Inflammatory macrophage (primary cell): ENCODE measurements at regions not wholly inside any gene's neighbourhood (a gene's known extent, or its start where the extent isn't known, plus 50 kb on each side); places are given as distances from the start of the nearest gene placed in this dataset.
"Not testable (repeated sequence)": the region's sequence is repeated elsewhere in the genome, so short reads cannot be mapped to it uniquely, and the experiment has no call there.

ENCODE experiments used
- DNase-seq, 2 donors: peaks; one replicate each; pipeline ENCODE4 v3.0.0-alpha.2; 2020 to 2022

DNA sequence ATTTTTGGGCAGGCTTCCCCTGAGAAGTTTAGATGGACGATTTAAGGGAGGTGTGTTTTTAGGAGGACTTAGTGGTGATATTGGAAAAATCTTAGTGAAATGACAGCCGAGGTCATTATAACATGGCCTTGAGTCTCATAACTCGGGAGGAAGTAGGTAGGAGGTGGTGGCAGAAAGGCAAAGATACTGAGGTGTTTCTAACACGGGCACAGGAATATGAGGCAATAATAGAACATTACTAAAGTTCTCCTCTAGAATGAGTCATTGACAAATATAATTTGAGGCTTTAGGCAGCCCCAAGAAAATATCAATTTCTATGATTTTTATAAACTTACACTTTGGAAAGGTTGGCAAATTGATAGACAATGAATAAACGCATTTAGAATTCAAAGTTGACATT, 146.1 kb upstream of the ZEB2 start:
- DNase-seq, result peak; percentile 66 to 77

DNA sequence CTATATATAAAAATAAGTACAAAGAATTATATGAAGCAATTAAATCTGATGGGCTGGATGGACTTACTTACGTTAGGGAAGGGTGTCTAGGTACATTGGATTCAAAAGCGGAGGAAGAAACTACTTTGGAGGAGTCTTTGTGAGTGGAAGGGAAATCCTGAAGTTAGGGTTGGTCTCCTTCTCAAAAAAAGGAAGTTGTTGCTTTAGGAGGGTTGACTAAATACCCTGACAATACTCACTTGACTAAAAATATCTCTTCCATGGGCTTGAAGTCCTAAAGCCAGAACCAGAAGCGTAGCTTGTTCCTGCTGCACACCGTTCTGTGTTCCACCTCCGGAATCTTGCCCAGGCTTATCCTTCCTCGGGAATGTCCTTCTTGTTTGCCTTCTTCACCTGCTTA, 143.3 kb upstream of the ZEB2 start:
- peak; percentile 76 to 81 for DNase-seq

DNA sequence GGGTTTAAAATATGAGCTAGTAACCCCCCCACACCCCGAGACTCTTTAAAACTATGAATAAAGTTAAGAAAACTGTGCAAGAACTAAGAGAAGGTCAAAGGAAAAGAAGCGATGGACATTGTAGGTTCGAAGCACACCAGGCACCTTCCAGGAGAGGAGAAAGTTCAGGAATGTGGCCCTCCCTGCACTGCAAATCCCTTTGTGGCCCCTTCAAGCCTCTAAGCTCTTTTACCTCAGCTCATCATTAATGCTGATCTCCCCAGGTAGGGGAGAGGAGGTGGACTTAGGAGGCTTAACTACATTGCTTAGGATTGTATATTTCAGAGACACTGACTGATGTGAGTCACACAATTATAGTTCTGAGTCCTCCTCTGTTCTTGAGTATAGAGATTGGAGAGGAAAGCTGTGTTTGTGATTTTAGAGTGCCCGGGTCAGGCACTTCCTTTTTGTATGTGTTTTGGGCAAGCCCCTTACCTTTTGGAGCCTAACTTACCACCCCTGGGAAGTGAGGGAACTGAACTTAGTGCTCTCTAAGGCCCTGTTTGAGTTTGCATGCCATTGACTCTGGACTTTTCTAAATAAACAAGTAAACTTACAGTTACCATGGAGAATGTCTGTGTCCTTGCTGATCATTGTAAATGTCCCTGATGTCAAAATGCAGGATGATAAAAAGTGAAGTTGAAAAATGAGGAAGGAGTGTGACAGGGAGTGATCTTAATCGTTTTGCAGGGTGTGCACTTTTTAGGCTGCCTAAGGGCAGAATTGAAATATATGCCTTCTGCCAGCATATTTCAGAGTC, 140.8 kb upstream of the ZEB2 start:
- DNase-seq, result peak; percentile 87 to 95

DNA sequence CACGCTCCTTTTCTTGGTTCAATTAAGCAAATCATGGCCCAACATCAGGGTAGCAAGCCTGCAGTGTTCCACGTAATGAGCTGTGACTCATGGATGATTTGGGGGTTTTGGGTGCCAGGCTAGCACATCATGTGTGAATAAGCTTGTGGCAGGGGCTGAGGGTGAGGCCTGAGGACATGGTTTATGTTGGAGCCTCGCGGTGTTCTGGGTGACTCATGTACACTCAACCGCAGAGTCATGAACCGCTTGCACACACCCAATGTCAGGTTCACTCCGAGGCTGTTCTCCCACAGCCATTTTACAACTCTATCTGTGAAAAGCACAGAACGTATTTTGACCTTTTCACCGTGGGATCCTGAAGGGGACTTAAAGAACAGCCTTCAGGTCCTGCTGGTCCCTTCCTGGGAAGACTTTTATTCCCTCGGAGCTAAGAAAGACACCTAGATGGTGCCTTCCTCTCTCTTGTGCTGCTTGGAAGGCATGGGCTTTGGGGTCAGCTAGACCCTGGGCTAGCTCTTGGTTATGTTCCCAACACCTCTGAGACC, 139.9 kb upstream of the ZEB2 start:
- peak; percentile 97 for DNase-seq

DNA sequence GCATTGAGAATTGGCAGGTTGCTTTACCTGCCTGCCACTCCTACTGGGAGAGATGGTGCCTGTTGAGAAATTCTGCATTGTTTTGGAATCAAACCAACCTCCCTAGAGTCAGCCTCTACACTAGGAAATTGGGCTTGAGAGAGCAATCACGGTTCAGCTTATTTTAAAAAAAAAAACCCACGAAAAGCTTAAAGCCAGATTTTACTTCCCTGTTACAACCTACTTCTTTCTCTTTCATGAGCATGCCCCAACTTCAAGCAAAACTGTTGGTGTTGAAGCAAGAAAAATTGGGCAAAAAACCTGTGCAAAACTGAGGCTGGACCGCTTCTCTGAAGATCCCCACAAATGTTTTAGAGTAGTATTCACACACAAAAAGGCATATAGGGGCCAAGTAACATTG, 134.6 kb upstream of the ZEB2 start:
- DNase-seq, result peak; percentile 25 to 30

DNA sequence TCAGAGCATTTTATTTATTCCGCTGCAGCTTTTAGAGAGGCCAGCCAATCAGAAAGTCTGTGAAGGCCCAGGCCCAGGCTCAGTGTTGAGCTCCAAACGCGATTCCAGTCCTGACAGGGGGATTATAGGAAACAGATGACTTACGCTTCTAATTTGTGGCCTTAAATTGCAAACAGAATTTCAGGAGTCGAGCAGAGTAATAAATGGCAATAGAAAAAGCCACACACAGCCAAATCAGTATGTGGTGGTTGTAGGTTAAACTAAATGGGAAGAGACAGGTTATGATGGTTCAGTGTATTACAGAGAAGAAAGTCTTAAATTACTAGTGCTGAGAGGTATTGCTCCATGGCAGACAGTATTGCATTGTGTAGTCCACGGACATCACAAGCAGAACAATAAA, 131.0 kb upstream of the ZEB2 start:
- no peak for DNase-seq

DNA sequence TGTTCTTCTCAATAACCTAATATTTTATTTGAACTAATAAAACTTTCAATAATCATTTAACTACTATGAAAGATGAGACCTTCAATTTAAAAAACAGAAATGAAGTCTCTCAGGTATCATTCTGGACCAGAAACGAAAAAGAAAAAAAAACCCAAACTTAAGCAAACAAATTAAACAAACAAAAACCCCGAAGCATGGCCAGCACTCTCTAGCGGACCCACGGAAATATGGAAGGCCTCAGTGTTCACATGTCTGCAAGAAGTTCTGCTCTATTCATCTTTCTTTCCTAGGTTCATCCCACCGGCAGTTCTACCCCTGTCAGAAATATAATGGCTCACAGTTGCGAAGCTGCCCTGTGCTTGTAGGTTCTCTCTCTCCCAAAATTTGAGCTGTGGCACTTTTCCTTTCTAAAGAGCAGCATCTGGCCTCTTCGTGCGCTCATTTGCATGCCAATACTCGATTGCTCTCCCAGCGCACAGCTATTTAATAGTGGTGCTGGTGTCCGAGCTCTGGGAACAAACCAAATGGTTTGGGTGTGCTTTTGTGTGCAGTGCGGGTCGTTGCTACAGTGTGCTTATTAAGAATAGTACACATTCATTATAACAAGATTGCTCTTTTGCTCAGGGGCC, 129.0 kb upstream of the ZEB2 start:
- DNase-seq, result no peak

DNA sequence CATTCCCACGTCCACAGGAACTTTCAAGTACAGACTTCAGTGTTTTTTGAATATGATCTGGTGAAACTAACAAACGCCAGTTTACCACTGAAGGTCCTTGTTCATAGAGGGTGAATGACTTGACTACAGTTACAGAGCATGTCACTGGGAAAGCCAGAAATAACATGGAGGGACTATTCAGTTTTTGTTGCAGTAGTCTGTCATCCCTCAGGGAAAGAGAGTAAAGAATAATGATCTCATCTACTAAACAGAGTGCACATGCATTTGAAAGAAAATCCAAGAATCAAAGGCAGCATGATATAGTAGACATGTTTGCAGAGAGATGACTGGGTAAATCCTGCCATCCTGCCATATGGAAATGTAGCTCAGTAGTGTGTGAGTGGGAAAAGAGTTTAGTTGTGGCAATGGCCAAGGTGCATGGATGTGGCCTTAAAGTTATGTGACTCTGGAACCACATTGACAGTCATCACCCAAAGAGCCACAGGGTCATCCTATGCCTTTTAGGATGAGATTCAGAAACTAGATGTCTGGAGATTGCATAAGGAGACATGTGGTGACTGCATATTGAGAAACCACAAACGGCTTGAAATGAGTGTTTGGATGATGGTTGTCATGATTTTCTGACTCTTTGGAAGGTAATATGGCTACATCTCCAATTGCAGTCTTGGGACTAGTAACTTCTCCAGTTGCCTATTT, 125.3 kb upstream of the ZEB2 start:
- DNase-seq, result peak; percentile 73 to 86

DNA sequence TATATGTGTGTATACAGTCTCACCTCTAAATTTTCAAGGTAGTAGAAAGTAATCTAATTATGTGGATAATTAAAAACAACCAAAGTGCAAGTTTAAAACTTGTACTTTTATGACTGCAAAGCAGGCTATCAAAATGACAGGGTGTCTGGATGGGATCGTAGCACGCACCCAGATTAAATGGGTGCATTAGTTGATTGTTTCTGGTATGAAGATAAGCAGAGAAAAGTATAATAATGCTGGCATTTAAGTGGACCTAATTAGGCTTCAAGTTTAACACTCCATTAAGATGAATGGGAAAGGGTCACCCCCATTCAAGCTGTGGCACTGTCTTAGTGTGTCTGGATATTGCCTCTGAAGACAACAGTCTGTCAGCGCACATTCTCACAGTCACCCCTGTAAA, 124.6 kb upstream of the ZEB2 start:
- DNase-seq, result no peak

DNA sequence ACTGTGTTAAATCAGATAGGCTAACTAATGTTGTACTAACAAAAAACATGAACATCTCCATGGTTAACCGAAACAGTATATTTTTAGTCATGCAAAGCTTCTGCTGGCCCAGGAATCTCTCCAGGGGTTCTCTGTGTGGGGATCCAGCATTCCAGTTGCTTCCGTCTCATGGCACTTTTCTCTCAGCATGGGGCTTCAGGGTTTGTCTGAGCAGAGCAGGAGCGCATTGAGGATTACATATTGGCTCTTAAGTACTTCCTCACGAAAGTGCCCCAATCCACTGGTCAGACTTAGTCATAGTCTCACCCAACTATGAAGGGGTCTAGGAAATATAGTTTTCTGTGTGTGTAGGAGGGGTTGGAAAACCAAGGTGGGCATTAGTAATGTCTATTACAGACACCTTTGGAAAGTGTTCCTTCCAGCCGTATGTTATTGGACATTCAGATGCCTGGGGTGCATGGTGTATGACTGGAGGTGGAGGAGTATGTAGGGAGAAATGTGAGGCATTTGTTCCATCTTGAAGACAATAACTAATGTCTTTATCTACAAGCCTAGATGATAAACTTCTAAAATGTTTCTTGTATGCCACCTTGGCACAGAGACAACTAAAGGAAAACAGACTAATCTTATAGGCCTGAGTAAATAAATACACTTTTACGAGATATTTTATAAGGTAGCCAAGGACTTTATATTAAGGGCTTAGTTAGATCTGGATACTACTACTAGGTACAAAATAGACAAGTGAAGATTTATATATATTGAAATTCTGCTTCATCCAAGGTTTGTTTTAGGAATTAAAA, 123.8 kb upstream of the ZEB2 start:
- DNase-seq, result no peak

DNA sequence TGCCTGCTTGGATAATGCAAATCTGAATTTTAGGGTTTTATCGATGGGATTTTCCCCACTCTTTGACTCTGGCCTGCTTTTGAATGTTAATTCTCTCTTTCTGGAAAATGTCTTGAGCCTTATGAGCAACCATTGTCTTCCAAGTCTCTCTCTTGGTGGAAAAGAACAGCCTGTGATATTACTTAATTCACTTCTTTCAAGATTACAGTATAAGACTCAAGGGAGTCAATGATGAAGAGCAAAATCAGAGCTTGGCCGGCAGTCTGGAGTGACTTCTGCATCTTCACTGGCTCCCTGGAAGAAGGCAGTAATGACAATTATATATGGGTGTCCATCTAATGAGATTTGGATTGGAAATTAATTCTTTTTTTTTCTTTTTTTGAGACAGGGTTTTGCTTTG, 122.9 kb upstream of the ZEB2 start:
- DNase-seq, result no peak

DNA sequence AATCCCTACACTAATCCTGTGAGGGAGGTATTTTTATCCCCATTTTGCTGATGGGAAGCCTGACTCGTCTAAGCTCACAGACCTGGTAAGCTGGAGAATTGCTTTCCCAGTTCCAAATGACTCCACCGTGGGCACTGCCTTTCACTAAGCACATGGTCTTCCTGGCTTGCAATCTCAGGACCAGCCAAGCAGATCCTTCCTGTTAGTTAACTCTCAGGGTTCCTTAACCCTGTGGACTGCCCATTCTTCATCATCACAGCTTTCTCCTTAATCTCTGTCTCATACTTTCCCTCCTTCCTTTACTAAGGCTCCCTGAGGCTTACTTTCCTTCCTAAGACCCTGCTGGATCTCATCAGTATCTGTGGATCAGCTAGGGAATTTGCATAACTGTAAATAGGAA, 122.2 kb upstream of the ZEB2 start:
- DNase-seq, result no peak

DNA sequence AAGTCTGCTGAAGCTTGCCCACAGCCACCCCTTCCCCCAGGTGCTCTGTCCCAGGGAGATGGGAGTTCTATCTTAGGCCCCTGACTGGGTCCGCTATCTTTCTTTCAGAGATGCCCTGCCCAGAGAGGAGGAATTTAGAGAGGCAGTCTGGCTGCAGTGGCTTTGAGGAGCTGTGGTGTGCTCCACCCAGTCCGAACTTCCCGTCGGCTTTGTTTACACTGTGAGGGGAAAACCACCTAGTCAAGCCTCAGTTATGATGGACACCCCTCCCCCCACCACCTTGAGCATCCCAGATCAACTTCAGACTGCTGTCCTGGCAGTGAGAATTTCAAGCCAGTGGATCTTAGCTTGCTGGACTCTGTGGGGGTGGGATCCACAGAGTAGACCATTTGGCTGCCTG, 118.3 kb upstream of the ZEB2 start:
- DNase-seq, result not testable (repeated sequence)

DNA sequence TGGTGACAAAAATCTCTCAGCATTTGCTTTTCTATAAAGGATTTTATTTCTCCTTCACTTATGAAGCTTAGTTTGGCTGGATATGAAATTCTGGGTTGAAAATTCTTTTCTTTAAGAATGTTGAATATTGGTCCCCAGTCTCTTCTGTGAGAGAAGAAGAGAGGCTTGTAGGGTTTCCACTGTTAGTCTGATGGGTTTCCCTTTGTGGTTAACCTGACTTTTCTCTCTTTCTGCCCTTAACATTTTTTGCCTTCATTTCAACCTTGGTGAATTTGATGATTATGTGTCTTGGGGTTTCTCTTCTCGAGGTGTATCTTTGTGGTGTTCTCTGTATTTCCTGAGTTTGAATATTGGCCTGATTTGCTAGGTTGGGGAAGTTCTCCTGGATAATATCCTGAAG, 116.9 kb upstream of the ZEB2 start:
- DNase-seq, result not testable (repeated sequence)

DNA sequence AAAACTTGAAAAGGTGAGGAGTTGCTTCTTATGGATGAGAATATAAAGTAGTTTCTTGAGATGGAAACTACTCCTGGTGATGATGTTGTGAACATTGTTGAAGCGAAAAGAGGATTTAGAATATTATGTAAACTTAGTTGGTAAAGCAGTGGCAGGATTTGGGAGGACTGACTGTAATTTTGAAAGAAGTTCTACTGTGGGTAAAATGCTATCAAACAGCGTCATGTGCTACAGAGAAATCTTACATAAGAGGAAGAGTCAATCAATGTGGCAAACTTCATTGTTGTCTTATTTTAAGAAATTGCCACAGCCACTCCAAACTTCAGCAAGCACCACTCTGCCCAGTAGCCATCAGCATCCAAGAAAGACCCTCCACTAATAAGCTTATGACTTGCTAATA, 112.9 kb upstream of the ZEB2 start:
- DNase-seq, result peak; percentile 47 to 80

DNA sequence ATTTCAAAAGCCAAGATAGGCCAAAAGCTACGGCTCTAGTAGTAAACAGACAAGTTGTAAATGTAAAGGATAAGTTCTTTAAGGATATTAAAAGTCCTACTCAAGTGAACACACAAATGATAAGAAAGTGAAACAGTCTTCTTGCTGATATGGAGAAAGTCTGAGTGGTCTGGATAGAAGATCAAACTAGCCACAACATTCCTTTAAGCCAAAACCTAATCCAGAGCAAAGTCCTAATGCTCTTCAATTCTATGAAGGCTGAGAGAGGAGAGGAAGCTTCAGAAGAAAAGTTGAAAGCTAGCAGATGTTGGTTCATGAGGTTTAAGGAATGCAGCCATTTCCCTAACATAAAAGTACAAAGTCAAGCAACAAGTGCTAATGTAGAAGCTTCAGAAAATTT, 111.7 kb upstream of the ZEB2 start:
- no peak for DNase-seq

DNA sequence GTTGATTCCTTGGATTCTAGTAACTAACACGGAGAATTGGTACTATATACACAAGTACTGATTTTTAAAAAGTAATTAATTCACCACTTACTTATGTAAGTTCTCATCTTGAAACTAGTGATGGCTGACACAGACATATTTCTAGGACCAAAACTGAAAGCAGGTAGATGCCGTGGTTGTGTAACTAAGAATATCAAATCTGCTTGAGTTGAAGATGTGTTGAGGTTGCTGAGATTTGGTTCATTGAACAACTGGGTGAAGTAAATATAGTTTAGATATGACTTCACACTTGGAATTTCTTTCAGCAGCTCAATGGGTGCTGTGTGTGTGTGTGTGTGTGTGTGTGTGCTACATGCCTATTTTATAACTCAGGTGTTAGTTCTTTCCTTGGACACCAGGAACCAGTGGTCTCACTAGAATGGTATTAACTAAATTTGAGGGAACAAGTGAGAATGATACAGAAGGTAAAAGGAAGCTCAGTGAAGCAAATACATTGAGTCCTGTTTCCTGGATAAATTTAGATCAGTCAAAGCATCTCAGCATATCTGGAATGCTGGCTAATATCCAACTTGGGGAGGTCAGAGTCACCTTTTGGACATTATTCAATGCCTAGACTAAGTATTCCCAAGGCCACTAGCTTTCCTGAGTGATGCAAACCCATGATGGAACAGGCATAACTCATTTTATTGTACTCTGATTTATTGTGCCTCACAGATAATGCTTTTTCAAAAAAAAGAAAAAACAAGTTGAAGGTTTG, 110.7 kb upstream of the ZEB2 start:
- DNase-seq, result no peak

DNA sequence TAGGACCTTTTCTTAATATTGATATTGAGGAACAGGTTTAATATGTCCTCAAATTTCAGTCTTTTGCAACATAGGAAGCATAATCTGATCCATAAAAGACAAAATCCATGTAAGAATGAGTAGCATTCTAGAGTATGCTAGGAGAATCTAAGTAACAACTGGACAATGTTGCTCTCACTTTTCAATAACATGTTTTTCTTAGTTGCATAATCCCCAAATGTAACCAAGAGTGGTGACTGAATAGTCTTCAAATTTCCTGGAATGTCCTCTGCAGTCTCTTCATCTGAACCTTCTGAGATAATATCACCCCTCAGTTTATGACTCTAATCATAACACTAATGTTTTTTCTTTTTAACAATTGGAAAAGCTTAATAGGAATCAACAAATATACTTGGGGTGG, 110.0 kb upstream of the ZEB2 start:
- no peak for DNase-seq

DNA sequence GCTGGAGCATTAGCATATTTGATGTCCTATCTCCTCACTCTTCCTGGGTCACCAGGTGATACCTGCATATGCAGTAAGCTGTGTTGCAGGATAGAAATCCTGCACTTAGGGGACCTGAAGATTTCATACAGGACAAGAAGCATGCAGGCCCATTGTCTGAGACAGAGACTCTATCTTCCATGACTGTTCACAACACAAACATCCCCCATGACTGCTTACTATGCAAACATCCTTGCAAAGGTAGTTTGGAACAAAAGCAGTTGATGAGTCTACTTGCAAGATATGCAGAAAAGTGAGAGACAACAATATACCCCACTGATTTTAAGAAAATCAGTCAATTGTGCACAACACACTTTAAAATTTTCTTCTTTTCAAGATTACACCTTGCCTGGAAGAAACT, 108.6 kb upstream of the ZEB2 start:
- DNase-seq, result no peak

DNA sequence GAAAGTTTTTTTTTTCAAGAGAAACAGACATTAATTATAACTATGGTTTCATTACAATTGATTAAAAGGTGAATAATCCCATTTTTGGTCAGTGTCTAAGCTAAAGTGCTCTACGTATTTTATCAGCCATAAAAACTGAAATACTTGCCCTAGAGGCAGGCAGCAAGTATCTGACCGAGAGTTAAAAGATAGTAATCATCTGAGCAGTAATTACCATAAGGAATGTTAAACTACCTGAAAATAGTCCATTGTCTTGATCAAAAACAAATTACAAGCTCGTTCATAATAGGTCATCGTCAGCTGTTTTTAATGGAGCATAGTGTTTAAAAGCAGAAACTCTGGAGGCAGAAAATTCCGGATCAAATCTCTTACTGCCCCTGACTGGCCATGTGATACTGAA, 105.7 kb upstream of the ZEB2 start:
- DNase-seq, result peak in 1 of 2 donors; percentile 29

DNA sequence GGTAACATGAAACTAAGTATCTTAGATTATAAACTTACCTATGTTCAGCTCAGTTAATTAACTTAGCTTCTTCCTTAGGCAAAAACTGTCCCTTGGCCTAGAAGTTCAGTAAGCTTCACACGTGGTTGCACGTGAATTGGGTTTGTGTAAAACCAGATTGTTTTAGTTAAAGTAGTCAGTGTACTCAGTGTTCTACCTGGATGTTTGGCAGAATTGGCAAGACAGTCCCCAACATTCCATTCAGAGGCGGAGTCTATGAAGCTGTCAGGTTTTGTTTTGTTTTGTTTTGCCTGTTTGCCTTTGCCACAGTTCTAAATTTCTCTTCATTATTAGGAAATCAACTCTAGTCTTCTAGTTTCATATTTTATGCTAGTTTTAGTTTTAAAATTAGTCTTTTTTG, 105.3 kb upstream of the ZEB2 start:
- no peak for DNase-seq

DNA sequence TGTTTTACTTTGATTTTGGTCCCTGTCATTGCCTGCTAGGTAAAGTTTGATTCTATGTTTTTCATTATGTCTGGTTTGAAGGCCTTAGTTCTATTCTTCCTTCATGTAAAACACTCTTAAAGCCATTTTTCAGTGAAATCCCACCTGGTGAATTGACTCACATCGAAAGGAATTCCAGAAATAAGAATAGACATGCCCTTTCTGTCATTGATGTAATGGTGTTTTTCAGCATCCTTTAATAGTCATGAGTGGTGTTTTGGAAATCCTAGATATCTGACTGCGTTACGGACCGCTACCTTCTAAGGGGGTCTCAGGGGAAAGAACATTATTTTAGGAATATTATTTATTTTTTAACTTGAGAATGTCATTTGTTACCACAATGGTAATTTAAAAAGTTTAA, 104.5 kb upstream of the ZEB2 start:
- DNase-seq, result no peak
